ENCODE measurements at regions not wholly inside any gene's neighbourhood (a gene's known extent, or its start where the extent isn't known, plus 50 kb on each side); places are given as distances from the start of the nearest gene placed in this dataset.
"Not testable (repeated sequence)": the region's sequence is repeated elsewhere in the genome, so short reads cannot be mapped to it uniquely, and the experiment has no call there.

- DNase-seq: no peak
These were observed 656.1 kb upstream of the SOX9 start for GRCh38 chr17:71464751-71465150.

- no peak for DNase-seq
These were observed 653.1 kb upstream of the SOX9 start for GRCh38 chr17:71467719-71468118.

- no peak for DNase-seq
These were observed 650.8 kb upstream of the SOX9 start for GRCh38 chr17:71470062-71470461.

- no peak for DNase-seq
These were observed 647.7 kb upstream of the SOX9 start for GRCh38 chr17:71472809-71473789.

- DNase-seq: no peak
These were observed 643.5 kb upstream of the SOX9 start for GRCh38 chr17:71477356-71477755.

- DNase-seq: no peak
These were observed 640.7 kb upstream of the SOX9 start for GRCh38 chr17:71480099-71480498.

- no peak for DNase-seq
These were observed 638.2 kb upstream of the SOX9 start for GRCh38 chr17:71482625-71483024.

- no peak for DNase-seq
These were observed 636.3 kb upstream of the SOX9 start for GRCh38 chr17:71484546-71484945.

GRCh38 chr17:71485426-71485825, 635.4 kb upstream of the SOX9 start:
- no peak for DNase-seq

GRCh38 chr17:71486261-71486660, 634.6 kb upstream of the SOX9 start:
- DNase-seq: no peak

- no peak for DNase-seq
These were observed 632.0 kb upstream of the SOX9 start for GRCh38 chr17:71488851-71489250.

GRCh38 chr17:71494062-71494855, 626.6 kb upstream of the SOX9 start:
- no peak for DNase-seq

- no peak for DNase-seq
These were observed 625.4 kb upstream of the SOX9 start for GRCh38 chr17:71495420-71495819.

GRCh38 chr17:71496552-71496951, 624.3 kb upstream of the SOX9 start:
- DNase-seq: no peak

GRCh38 chr17:71500761-71501555, 619.9 kb upstream of the SOX9 start:
- DNase-seq: no peak

GRCh38 chr17:71501711-71502110, 619.1 kb upstream of the SOX9 start:
- DNase-seq: no peak

- no peak for DNase-seq
These were observed 618.4 kb upstream of the SOX9 start for GRCh38 chr17:71502443-71502842.

- no peak for DNase-seq
These were observed 616.9 kb upstream of the SOX9 start for GRCh38 chr17:71503710-71504465.

- no peak for DNase-seq
These were observed 615.6 kb upstream of the SOX9 start for GRCh38 chr17:71505200-71505599.

- DNase-seq: no peak
These were observed 614.8 kb upstream of the SOX9 start for GRCh38 chr17:71505981-71506380.

GRCh38 chr17:71511266-71511995, 609.4 kb upstream of the SOX9 start:
- no peak for DNase-seq

- not testable (repeated sequence) for DNase-seq
These were observed 607.1 kb upstream of the SOX9 start for GRCh38 chr17:71513725-71514124.

Data from CD4-positive, alpha-beta T cell treated with Interleukin-12 subunit alpha and Interleukin-12 subunit beta, for 1 hour (primary cell).